ENCODE measurements at regions not wholly inside any gene's neighbourhood (a gene's known extent, or its start where the extent isn't known, plus 50 kb on each side); places are given as distances from the start of the nearest gene placed in this dataset.

DNA sequence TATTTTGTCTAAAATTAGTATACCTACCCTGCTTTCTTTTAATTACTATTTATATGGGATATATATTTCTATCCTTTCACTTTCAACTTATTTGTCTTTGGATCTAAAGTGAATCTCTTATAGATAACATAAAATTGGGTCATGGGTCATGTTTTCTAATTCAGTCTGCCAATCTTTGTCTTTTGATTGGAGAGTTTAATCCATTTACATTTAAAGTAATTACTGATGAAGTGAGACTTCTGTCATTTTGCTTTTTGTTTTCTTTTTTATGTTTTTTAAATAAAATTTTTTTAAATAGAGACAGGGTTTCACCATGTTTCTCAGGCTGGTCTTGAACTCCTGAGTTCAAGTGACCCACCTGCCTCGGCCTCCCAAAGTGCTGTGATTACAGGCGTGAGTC, 50.5 kb upstream of the PRDM1 start:
- no peak for DNase-seq

- DNase-seq, result no peak
Observed at GRCh38 chr6:106033806-106034205, 52.3 kb upstream of the PRDM1 start.

DNA sequence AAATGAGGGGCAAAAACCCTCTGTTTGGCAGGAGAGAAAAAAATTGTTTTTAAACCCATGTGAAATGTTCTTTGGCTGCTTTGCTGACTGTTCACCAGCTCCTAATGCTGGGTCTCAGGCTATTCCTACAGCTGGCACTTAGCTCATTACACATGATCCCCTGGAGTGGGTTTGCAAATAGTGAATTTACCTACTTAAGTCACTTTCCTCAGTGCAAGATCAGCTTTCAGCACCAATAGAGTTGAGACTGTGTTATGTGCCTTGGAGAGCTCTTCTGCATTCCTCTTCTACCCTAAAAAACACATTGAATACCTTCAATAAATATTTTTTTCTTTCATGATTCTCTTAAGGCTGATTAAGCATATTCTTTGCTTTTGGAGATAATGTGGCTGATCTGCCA, 58.4 kb upstream of the PRDM1 start:
- no peak for DNase-seq

DNA sequence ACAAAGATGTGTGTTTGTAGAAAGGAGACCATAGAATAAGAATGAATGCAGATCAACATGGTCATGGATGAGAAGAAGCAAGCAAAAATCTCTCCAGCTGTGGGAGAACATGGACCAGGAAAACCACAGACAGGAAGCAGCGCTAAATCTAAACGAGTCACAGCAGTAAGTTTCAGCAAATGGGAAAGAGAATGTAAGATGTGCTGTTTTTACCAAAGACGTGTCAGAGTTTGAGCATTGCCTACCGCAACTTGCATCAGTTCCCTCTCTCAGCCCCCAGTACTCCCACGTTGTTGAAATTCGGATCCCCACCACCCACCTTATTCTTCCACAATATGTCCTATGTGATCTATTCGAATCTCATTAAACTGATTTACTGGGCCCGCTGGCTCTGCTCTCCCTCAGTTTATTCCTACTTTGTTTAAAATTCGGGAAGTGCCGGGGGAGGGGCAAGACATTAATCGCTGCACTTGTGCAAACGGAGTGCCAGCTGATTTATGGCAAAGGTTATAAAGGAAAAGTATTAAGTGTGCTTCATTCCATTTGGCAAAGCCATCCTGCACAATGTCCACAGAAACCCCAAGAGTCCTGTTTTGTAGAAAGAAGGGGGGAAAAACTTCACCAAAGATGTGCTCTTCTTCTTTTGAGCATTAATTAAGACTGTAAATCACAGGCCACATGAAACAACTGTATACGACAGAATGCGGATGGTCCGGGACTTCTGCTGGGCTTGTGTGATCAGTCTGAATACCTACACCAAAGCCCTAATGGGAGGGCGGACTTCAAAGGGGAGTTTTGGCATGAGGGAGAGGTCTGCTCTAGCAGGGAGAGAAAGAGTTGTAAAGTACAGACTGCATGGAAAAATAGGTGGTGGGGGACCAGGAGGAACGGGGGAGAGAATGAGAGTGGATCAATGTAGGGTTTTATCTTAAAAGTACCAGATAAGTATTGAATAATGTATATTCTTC, 59.1 kb upstream of the PRDM1 start:
- DNase-seq, result no peak

DNA sequence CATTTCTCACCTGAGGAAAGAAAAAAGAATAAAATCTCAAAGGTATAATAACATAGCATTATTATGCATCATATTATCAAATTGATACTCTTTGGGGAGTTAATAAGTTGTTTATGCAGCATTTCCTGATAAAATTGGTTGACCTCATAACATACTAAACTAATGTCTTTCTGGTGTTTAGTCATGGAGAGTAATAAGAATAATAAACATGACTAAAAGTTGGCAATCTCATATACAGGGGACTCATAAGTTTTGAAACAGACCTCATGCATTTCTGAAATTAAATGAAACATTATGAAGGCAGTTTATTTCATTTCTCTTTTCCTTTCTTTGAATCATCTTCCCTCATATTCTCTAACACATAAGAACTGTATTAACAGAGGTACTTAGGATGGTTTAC, 60.5 kb upstream of the PRDM1 start:
- no peak for DNase-seq

GRCh38 chr6:106022801-106023200, 63.3 kb upstream of the PRDM1 start:
- DNase-seq, result no peak

- no peak for DNase-seq
Observed at GRCh38 chr6:106017454-106017853, 68.7 kb upstream of the PRDM1 start.

- no peak for DNase-seq
Observed at GRCh38 chr6:106014955-106015354, 71.2 kb upstream of the PRDM1 start.

GRCh38 chr6:106011476-106011875, 74.7 kb upstream of the PRDM1 start:
- DNase-seq, result no peak

GRCh38 chr6:106005954-106006353, 80.2 kb upstream of the PRDM1 start:
- DNase-seq, result no peak

DNA sequence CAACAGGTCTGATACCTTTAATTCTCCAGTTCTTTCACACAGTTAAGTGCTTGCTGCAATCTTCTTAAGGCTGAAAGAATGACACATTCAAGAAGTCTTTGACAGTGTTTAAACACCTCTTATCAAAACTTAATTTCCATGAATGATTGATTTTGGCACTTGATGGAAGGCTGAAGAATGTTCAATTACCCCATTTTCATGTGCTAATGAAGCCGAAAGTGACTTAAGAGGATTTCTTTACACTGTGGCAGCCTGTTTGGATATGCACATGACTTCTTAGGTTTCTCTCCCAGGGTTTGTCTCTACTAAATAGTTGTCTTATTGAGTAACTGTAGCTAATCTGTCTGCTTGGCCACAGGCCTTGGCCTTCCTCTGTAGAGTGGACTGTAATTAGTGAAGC, 81.1 kb upstream of the PRDM1 start:
- no peak for DNase-seq

- no peak for DNase-seq
Observed at GRCh38 chr6:106003268-106003987, 82.7 kb upstream of the PRDM1 start.

DNA sequence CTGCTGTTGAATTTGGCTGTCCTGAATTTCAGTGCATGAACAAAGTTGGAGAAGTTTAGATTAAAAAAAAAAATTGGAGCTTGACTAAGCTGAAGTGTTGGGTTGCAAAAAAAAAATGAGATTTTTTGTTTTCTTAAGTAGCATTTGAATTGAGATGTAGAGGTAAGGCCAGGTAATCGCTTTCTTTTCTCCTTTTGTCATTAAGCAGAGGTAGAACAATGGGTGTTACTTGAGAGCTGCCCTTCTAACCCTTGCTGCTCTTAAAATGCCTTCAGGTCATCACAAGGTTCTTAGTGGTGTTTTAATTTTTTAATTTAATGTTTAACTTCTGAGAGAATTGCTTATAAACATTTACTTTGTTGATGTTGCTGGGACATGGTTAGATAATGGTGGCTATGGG, 84.1 kb upstream of the PRDM1 start:
- no peak for DNase-seq

- no peak for DNase-seq
Observed at GRCh38 chr6:106000935-106001334, 85.2 kb upstream of the PRDM1 start.

DNA sequence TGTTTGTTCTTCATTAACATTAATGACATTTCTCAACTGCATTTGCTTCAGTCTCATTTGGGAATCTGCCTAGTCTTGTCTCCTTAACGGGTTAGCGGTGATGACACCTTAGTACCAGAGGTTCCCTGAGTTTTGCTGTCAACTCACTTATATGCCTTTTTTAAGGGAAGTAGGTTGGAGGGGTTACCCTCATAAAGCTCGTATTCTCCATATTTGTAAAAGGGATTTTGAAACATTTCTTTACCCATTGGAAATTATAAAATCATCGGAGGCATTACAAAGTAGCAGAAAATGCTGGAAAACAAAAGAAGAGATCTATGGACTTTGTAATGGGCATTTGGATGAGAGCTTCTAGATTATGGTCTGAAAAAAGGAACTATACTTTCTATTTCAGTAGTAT, 88.7 kb upstream of the PRDM1 start:
- no peak for DNase-seq

DNA sequence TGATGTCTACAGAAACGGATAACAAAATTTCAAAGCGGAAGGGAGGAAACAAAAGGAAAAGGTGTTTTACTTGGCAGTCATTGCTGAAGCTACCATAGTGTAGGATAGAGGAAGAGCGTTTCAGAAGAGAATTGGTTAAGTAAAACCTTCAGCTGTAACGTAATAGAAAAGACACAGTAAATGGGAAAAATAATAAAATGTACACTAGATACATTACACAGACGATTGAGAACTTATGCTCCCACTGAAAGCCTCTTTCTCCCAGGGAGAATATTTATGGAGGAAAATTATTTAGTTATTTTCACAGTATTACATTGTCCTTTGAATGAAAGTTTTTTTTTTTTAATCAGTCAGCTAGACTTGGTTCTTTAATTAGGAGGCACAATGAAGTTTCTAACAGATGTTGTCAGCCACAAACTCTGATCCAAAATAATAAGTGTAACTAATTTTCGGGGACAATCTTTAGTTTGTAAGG, 90.7 kb upstream of the PRDM1 start:
- DNase-seq, result no peak

- peak; percentile 69 for DNase-seq
Observed at GRCh38 chr6:105994591-105995390, 91.3 kb upstream of the PRDM1 start.

GRCh38 chr6:105994118-105994590, 92.0 kb upstream of the PRDM1 start:
- peak; percentile 66 for DNase-seq

DNA sequence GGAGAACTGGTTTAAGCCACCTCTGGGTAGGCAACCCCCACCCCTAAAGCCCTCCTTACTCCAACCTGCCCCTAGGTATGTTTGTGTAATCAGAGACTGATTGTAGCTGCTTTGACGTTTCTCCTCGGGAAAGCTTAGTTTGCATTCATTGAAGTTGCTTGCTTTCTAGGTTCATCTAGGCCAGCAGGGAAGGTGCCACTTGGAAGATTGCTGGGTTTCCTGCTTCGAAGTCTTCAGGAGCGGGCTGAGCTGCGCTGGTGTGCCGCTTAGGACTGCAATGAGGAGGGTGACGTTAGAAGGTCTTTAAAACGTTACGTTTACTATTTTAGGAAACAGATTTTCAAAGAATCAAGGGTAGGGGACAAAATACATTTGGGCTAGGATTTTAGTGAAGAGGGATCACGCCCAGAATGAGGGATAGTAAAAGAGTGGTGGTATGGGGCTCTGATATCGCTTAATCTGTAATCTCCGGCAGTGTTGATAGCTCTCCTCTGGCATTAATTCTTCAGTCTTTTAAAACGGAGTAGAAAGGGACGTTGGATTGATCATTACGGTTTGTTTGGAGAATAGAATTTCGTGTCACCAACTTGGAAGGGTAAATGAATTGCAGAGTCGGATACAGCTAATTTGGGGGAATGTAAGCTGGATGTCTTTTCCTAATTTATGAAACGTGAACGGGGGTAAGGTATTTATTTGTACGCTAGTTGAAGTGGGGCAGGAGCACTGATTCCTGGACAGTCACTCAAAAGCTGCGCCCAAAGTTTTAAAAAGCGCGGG, 92.6 kb upstream of the PRDM1 start:
- no peak for DNase-seq

DNA sequence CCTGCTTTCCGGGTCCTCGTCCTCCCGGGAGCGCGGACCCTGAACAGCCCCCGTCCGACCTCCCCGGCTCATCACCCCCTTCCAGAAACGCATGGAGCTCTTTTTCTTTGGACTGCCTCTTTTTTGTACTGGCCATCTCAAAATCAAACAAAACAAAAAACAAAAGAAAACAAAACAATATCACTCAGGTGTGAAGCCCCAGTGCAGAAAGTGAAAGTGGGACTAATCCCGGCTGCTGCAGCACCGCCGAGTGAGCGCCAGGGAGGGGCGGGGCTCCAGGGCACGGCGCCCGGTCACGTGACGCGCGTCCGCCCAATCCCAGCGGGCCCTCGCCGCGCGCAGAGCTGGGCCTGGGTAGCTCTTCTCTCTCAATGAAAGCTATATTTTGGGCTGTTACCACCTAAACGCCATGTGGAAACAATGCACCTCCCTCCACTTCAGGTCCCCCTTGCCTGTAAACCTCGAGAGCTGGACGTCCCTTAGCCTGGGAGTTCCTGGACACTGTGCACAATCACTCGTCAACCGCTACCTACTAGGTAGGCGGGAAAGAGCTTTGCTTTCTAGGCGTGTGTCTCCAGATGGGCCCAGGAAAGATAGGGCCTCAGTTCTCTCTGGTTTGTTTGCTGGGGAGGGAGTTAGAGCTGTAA, 93.7 kb upstream of the PRDM1 start:
- peak; percentile 92 for DNase-seq

- peak; percentile 49 for DNase-seq
Observed at GRCh38 chr6:105991561-105992314, 94.4 kb upstream of the PRDM1 start.

Data from CD4-positive, alpha-beta T cell treated with Interleukin-6 for 4 hours (primary cell).